HG02970 (cell line): ENCODE measurements at regions not wholly inside any gene's neighbourhood (a gene's known extent, or its start where the extent isn't known, plus 50 kb on each side); places are given as distances from the start of the nearest gene placed in this dataset.
"Not testable (repeated sequence)": the region's sequence is repeated elsewhere in the genome, so short reads cannot be mapped to it uniquely, and the experiment has no call there.

Experiments
- ATAC-seq: cut with Tn5 transposase; IDR thresholded peaks from one replicate; pipeline ENCODE4 v1.9.1; 2021; ENCODE audit warnings: mild to moderate bottlenecking, moderate library complexity, moderate number of reproducible peaks; ENCODE audit not compliant: unreplicated experiment, low FRiP score

DNA sequence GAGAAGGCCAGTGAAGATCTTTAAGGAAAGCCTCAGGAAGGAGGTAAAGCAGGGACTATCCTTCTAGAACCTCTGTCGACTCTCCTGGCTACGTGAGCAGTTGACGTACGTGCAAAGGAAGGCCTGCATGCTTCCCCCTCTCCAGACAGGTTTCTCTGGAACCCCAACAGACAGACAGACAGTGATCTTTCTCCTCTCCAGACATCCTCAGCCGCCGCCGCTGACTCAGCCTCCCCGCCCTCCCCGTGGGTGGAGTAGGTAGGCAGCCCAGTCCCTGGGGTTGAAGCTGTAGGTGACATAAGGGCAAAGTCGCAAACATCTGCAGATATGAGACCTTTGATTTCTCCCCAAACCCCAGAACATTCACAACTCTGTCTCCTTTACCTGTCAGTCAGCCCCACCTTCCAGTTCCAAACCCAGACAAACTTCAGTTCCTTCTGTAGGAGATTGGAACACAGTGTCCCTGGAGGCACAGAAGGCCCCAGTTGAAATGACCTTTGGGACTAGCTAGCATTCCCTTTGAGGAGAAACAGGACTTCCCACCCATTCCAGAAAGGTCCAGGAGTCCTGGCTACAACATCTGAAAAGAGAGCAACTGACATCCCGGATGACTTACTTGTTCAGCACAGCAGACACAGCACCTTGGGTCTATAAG is 146.0 kb upstream of the JUN start:
- no peak for ATAC-seq

DNA sequence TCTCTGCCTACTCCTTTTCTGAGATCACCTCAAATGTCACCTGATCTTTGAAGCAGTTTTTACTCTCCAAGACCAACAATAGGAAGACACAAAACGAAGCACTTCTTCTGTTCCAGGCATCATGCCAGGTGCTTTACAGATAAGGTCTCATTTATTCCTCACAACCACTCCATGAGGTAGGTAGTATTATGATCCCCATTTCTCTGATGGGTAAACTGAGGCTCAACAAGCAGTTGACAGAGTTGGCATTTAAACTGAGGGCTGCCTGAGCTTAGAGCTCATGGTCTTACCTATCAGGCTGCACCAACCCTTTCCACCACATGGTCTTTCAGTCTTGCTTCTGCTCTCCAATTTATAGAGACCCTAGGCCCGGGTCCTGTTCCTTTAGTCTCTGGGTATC is 147.2 kb upstream of the JUN start:
- no peak for ATAC-seq

DNA sequence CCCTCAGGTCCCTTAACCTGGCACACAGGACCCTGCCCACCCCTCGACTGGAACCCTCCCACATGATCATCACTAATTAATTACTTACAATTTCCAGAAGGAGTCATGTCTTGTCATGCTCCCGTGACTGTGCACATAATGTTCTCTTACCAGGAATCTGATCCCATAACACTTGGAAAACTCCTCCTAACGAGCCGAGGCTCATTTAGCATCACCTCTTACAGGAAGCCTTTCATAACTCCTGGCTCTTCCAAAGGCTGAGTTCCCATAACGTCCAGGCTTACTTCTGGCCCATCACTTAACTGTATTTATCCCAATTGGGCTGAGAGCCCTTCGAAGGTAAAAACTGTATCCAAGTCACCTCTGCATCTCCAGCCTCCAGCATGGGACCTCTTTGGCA is 147.9 kb upstream of the JUN start:
- ATAC-seq = no peak

DNA sequence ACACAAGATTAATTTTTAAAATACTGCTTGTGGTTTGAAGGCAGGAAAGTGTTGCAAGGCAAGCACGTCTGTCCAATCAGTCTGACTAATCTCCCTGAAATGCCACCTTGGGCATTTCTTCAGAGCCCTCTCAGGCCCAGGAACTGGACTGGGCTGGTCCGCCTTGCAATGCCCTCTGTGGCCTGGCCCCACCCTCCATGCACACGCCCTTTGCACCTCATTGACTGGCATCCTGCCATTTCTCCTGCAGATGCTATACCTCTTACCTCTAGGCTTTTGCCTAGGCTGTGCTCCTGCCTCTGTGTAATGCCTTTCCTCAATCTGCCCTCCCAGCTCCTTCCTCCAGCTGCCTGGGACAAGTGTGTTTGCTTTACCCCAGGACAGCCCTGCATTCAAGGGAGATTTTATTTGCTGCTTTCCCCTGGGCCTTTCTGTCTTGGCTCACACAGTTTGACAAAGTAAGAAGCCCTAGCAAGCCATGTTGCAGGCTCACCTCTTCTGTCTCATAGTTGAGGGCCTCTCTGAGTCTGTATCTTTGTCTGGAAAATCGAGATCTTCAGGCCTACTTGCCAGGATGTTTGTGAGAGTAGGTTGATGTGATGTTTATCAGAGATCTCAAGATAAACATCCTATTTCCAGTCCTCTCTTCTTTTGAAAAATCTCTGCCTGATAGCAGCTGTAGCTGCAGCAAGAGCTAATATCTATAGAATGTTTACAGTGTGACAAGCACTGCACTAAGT is 149.2 kb upstream of the JUN start:
- ATAC-seq = no peak

DNA sequence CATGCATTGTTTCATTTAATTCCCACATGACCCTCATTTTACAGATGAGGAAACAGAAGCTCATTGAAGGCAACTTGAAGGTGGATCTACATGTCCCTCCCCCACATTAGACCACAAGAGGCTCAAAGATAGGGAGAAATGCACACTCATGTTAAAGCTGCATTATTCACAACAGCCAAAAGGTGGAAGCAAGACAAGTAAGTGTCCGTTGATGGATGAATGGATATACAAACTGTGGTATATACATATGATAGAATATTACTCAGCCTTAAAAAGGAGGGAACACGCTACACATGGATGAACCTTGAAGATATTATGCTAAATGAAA is 149.7 kb upstream of the JUN start:
- ATAC-seq = no peak

DNA sequence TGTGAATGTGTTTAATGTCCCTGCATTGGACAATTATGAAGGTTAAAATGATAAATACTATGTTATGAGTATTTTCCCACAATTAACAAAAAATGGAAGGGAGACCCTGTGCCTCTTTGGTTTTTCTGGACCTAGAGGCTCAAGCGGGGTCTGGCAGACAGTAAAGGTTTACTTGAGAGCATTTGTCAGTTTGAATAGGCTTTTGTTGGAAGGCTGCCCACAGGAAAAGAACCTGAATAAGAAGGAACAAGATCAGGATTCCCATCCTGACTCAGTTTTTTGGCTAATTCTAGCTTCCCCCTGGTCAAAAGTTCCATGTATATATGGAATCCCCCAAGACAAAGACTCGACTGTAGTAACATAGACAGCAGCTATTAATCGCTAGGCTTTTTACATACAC is 150.9 kb upstream of the JUN start:
- no peak for ATAC-seq

DNA sequence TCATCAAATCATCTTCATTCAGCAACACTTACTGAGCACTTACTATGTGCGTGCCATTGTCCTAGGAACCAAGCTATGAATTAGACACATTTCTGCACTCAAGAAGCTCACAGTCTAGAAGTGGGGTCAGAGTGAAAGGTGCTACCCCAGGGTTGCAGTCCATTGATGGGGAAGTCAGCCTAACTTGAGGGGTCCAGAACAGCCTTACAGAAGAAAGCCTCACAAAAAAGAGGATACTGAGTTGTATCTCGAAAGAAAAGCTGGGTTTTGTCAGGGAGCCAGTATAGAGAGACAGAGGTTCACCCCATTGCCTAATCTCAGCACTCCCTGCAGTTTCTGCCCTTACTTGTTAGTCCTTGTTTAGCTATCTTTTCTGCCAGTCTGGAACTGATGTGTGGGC is 153.1 kb upstream of the JUN start:
- no peak for ATAC-seq

DNA sequence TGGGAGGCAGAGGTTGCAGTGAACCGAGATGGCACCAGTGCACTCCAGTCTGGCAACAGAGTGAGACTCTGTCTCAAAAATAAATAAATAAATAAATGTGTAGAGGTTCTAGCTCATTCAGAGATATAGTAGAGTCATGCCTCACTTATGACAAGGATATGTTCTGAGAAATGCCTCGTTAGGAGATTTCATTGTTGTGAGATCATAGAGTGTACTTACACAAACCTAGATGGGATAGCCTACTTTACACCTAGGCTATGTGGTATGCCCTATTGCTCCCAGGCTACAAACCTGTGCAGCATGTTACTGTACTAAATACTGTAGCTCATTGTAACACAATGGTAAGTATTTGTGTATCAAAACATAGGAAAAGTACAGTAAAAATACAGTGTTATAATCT is 155.3 kb upstream of the JUN start:
- no peak for ATAC-seq

DNA sequence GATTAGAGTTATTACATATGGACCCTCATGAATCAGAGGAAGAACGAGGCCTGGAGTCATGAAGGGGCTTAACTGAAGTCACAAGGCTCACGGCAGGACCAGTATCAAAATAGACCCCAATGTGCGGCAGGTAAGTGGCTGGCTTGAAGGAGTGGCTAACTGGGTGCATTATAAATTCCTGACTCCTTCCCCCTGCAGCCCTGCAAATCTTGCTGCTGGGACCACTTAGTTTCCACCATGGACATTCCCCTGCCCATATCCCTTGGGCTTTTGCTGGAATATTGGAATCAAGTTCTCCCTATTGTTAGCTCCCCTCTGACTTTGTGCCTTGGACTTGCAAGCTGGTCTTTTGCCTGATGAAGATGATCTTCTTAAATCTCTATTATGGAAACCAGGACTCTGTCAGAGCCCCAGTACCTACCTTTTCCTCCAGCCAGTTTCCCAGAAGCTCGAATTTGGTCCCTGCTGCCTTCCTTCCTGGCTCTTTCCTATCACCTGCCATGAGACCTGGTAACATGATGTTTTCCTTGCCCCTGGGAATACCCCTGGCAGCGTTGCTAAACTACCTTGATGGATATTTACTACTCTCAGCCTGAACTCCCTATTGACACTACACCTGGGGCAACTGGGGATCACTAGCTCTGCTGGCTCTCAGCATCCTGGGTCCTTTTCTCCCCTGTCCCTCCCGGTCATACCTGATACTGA is 156.0 kb upstream of the JUN start:
- ATAC-seq = no peak

DNA sequence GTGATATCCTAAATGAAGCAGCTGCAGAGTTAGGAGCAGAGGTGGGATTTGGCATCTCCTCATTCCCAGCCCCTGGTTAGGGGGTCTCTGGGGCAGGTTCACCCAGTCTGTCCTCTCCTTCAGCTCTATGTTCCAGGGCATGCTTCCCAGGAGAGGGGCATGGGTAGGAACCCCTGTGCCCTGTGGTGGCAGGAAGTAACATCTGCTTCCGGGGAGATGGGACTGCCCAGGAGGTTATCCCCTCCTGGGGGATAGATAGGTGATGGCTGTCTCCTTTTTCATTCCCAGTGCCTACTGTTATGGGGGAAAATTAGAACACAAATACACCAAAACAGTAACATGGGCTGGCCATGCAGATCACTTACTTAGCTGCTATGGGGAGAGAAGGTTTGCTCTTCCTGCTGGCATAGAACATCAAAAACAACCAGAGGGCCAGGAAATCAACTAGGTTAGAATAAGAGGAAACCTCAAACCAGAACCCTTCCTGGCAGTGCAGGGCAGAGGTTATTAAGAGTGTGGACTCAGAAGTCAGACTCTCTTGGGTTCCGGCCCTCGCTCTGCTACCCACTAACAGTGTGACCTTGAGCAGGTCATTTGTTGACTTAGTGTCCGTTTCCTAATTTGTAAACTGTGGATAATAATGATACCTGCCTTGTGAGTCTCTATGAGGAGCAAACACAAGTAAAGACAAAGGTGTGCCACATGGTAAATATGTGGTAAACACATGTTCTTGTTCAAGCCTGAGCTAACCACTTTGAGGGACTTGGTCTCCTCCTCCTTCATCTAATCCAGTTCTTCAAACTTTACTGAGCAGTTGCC is 157.8 kb upstream of the JUN start:
- no peak for ATAC-seq

DNA sequence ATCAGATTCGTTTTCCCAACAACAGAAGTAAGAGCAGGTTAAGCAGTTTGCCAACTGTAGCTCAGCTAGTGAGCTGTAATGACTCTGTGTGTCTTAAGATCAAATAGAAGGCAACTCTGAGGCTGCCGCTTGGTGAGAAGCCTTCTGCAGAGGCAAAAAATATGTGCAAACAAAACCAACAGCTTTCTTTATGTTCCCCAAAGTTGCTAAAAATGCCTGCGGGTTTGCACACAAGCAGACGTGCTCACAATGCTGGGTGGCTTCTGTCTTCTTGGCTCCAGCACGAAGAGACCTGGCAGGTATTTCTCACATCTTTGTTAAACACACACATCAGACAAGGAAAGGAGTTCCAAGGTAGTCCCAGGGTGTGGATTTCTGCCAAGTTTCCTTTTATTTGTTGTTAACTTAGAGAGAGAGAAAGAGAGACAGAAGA is 158.9 kb upstream of the JUN start:
- ATAC-seq = no peak

DNA sequence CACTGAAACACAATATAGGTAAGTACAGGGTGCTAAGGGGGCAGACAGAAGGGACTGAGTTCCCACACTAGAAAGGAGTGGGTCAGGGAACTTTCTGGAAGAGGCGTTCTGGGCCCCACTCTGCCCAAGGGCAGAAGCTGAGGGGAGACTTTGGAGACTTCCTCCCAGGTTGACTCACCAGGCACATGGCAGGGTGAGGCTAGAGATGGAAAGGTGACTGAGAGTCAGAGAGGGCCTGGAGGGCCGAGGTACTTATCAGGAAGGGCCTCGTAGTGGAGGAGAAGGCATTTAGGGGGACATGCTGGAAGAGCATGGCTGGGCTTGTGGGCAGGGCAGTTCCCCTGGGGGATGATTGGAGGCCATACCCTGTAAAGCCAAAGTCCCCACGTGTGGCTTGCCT is 159.9 kb upstream of the JUN start:
- ATAC-seq = no peak

DNA sequence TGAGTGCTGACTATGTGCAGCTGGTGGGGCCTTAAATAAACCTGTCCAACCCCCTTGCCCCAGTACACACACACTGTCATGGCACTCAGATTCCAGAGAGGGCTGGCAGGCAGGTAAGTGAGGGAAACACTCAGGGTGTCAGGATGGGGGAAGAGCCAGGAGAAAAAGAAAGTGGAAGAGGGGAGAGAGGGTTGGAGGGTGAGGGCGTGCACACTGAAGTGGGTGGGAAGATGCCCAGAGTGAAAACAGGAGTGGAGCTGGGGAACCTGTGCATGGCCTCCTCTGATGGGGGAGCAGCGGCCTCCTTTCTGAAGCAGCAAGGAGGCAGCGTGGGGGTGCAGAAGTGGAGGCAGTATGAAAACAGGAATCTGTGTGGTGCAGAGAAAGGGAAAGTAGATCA is 160.6 kb upstream of the JUN start:
- ATAC-seq = no peak

DNA sequence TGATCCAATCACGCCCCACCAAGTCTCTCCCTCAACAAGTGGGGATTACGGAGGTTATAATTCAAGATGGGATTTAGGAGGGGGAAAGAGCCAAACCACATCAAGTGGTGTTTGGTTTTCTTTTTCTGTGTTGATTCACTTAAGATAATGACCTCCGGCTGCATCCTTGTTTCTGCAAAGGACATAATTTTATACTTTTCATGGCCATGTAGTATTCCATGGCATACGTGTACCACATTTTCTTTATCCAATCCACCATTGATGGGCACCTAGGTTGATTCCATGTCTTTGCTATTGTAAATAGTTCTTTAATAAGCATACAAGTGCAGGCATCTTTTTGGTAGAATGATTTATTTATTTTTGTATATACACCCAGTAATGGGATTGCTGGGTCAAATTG is 162.5 kb upstream of the JUN start:
- ATAC-seq = no peak

DNA sequence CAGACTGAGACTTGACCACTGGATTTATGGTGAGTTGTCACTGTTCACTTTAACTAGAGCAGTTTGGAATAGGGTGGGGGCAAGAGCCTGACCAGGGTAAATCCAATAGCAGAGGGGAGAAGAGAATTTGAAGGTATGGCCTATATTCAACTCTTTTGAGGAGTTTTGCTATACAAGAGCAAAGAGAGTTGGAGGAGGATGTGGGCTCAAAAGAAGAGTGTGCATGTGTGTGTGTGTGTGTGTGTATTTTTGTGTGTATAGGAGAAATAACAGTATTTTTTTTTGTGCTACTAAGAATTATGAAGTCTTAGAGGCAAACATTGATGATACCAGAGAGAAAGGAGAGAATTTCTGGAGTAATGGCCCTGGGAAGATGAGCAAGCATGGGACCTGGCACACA is 164.8 kb upstream of the JUN start:
- ATAC-seq = no peak

DNA sequence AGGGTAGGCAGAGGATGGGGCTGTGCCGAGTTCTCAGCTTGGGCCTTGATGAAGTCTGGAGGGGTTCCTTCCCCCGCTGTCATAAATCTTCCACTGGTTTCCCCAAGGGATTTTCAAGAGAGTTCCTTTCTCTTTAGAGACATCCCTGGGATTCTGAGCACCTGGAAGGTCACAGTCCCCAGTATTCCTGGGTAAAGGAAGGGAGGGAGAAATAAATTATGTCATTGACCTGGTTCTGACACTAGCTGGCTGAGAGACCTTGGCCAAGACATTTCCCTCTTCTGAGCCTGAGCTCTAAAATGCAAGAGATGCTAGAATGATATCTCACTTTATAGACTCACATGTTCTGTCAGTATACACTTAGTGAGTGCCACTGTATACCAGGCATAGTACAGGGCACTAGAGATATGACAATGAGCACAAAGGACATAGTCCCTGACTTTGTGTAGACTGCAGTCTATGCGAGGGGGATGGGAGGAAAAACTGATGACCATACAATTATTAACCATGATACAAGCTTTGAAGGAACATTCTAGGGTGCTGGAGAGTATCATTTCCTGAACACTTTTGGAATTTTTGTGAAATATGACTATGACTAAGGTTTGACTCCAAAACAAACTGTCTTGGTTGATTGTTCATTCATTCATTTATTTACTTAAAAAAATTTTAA is 165.8 kb upstream of the JUN start:
- ATAC-seq = no peak

DNA sequence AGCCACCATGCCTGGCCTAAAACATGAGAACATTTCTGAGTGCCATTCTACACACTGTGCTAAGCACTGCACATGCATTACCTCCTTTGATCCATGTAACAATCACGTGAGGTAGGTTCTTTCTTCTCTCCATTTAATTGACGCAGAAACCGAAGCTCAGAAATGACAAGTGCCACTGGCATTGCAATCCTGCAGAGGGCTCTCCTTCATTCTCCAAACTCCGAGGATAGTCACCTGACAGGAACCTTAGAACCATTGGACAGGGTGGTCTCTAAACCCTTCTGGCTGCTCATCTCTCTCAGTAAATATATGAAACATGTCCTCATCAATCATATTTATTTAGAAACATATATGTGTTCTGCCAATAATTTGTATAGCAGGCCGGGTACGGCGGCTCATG is 167.1 kb upstream of the JUN start:
- ATAC-seq = no peak

DNA sequence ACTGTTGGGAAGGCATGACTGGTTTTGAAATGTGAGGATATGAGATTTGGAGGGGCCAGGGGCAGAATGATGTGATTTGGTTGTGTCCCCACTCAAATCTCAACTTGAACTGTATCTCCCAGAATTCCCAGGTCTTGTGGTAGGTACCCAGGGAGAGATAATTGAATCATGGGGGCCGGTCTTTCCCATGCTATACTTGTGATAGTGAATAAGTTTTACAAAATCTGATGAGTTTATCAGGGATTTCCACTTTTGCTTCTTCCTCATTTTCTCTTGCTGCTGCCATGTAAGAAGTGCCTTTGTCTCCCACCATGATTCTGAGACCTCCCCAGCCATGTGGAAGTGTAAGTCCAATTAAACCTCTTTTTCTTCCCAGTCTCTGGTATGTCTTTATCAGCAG is 170.1 kb upstream of the JUN start:
- ATAC-seq = not testable (repeated sequence)

DNA sequence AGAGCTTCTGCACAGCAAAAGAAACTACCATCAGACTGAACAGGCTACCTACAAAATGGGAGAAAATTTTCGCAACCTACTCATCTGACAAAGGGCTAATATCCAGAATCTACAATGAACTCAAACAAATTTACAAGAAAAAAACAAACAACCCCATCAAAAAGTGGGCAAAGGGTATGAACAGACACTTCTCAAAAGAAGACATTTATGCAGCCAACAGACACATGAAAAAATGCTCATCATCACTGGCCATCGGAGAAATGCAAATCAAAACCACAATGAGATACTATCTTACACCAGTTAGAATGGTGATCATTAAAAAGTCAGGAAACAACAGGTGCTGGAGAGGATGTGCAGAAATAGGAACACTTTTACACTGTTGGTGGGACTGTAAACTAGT is 179.4 kb upstream of the JUN start:
- not testable (repeated sequence) for ATAC-seq

DNA sequence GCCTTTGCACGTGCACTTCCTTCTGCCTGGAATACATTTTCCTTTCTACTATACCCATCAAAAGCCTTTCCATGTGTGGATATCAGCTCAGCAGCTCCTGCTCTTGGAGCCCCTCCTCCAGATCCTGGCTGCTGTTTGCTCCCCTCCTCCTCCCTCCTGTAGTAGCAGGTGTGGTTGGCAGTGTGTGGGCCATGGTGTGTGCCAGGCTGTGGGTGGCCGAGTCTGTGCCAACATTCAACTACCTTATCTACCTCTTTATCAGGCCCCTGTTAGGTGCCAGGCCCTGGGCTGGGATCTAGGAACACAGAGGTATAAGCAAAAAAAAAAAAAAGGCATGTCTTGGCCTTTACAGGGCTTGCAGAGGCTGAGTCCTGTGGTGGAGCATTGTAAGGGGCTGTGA is 180.6 kb upstream of the JUN start:
- no peak for ATAC-seq

DNA sequence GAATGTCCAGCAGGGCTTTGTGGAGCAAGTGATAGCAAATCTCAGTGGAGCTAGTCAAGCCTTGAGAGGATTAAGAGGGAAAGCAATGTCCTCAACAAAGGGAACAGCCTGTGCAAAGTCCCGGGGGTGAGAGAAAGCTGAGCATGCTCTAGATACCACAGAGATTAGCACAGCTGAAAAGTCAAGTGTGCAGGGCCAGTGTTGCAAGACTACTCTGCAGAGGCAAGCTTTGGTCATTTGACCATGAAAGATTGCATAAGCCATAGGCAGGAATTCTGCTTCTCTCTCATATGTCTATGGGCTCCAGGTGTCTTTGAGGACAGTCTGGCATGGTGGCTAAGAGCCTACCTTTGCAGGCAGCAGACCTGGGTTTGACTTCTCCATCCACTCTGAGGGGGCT is 181.0 kb upstream of the JUN start:
- ATAC-seq = no peak
